NT2/D1 (cell line): ENCODE measurements at regions not wholly inside any gene's neighbourhood (a gene's known extent, or its start where the extent isn't known, plus 50 kb on each side); places are given as distances from the start of the nearest gene placed in this dataset.

Source experiments
- SUZ12 ChIP-seq: IDR thresholded peaks from 2 replicates; pipeline ENCODE4 v1.6.1; 2011; ENCODE audit not compliant: insufficient read length, insufficient read depth; ENCODE audit errors: extremely low read depth
- YY1 ChIP-seq: IDR thresholded peaks from 2 replicates; pipeline ENCODE4 v1.6.1; 2011; ENCODE audit not compliant: insufficient read length, insufficient read depth
- ZNF274 ChIP-seq: IDR thresholded peaks from 2 replicates; pipeline ENCODE4 v1.6.1; 2011; ENCODE audit warnings: mild to moderate bottlenecking, low read depth, low read length

- TF ChIP-seq SUZ12 (no peak), ZNF274 (no peak), YY1 (no peak)
These were observed 660.9 kb downstream of the BRD1 start for GRCh38 chr22:49166746-49167145.
